GM12878 (cell line): ENCODE measurements at regions not wholly inside any gene's neighbourhood (a gene's known extent, or its start where the extent isn't known, plus 50 kb on each side); places are given as distances from the start of the nearest gene placed in this dataset.

ENCODE experiments used
- ATAC-seq: fragments of 200-7000 bp; cut with Tn5 transposase; 3 replicates; pipeline ENCODE4 v1.9.1; 2020; ENCODE audit warnings: mild to moderate bottlenecking, moderate library complexity
- BruUV-seq: library from RNA; stranded (reverse); fragments of 400-500 nt; replicated peaks from 2 replicates; lab custom pipeline; 2021; lab: Mats Ljungman, UMichigan
- CTCF ChIA-PET: fragments of 300-600 bp; sonication (Branson Sonifier 250); formaldehyde crosslinking; extraction: SDS; loops from one replicate; lab custom pipeline; 2021; ENCODE audit warnings: inconsistent platforms; lab: Yijun Ruan, JAX
- POLR2A ChIA-PET: fragments of 350-600 bp; formaldehyde crosslinking; extraction: SDS; loops from one replicate; lab custom pipeline; 2021; ENCODE audit warnings: inconsistent platforms; lab: Charles Lee
- RAD21 ChIA-PET: fragments of 300-600 bp; sonication (Branson Sonifier 250); formaldehyde crosslinking; loops from one replicate; lab custom pipeline; 2023; ENCODE audit warnings: antibody characterized with exemption; ENCODE audit not compliant: unreplicated experiment; lab: Charles Lee
- SMC1A ChIA-PET: fragments of 300-600 bp; sonication (Branson Sonifier 250); formaldehyde crosslinking; loops from one replicate; lab custom pipeline; 2023; ENCODE audit not compliant: unreplicated experiment, uncharacterized antibody; lab: Charles Lee
- DNase-seq: peaks from one replicate; pipeline ENCODE4 v3.0.0-alpha.2; 2011; ENCODE audit warnings: low read depth, low spot score
- FAIRE-seq: peaks from 3 replicates; lab custom pipeline; 2011; peaks lifted over from hg19 to GRCh38; lab: Jason Lieb, UNC
- H2AFZ ChIP-seq: 2 replicates; pipeline ENCODE4 v1.6.0; 2011; ENCODE audit warnings: low read depth, low read length, control low read depth; ENCODE audit not compliant: control insufficient read depth
- H3K27ac ChIP-seq: 2 replicates; pipeline ENCODE4 v1.5.1; 2011; ENCODE audit warnings: control low read depth; ENCODE audit not compliant: control insufficient read depth, insufficient read depth
- H3K27me3 ChIP-seq, 2 experiments: replicated peaks in 1 of 2; 2 replicates each; pipeline versions ENCODE4 v1.6.0 to v1.6.1; 2011; ENCODE audit warnings: low read length in 1 of 2; ENCODE audit not compliant: control insufficient read depth in 2 of 2, insufficient read depth in 2 of 2
- H3K36me3 ChIP-seq, 2 experiments: 2 replicates each; pipeline ENCODE4 v1.5.1; 2011; ENCODE audit warnings: low read length in 1 of 2; ENCODE audit not compliant: control insufficient read depth in 2 of 2, insufficient read depth in 2 of 2
- H3K4me1 ChIP-seq: 2 replicates; pipeline ENCODE4 v1.6.1; 2011; ENCODE audit warnings: mild to moderate bottlenecking, low read length, moderate library complexity, mixed read lengths; ENCODE audit not compliant: control insufficient read depth, insufficient read depth
- H3K4me2 ChIP-seq: 2 replicates; pipeline ENCODE4 v1.6.0; 2011; ENCODE audit warnings: control low read depth; ENCODE audit not compliant: control insufficient read depth, insufficient read depth
- H3K4me3 ChIP-seq: fragments of 200-600 bp; sonication (generic); 2 replicates; pipeline ENCODE4 v1.5.1; 2016
- H3K79me2 ChIP-seq: 2 replicates; pipeline ENCODE4 v1.6.0; 2011; ENCODE audit warnings: low read length; ENCODE audit not compliant: control insufficient read depth, insufficient read depth
- H3K9ac ChIP-seq: 2 replicates; pipeline ENCODE4 v1.8.0; 2011; ENCODE audit warnings: low read length, control low read depth, mixed read lengths; ENCODE audit not compliant: control insufficient read depth, insufficient read depth
- H3K9me3 ChIP-seq: replicated peaks from 3 replicates; pipeline ENCODE4 v1.5.1; 2011; ENCODE audit warnings: mild to moderate bottlenecking, low read length; ENCODE audit not compliant: control insufficient read depth, insufficient read depth
- H4K20me1 ChIP-seq: 2 replicates; pipeline ENCODE4 v1.6.0; 2011; ENCODE audit not compliant: control insufficient read depth, insufficient read depth
- BACH1 ChIP-seq: fragments of 450-650 bp; IDR thresholded peaks from 2 replicates; pipeline ENCODE4 v1.6.1; 2017; ENCODE audit warnings: mild to moderate bottlenecking, borderline replicate concordance
- HDGF ChIP-seq: fragments of 450-650 bp; IDR thresholded peaks from 2 replicates; pipeline ENCODE4 v1.6.1; 2016; ENCODE audit warnings: antibody characterized with exemption
- MTA2 ChIP-seq: fragments of 450-650 bp; IDR thresholded peaks from 2 replicates; pipeline ENCODE4 v1.6.1; 2016; ENCODE audit warnings: low read depth, mild to moderate bottlenecking, moderate library complexity
- WGBS: methylation state at CpG from one replicate; pipeline ENCODE4 v1.1.6; 2016; ENCODE audit warnings: low lambda C conversion rate; ENCODE audit not compliant: insufficient replicate concordance, insufficient coverage; ENCODE audit errors: missing lambda C conversion rate; 5-methylcytosine and 5-hydroxymethylcytosine counted together
- in situ Hi-C: fragments of 300-500 bp; cut with MboI; formaldehyde crosslinking; loops from 9 replicates; pipeline ENCODE4 v1.14.3; 2018; ENCODE audit warnings: mixed read lengths
- intact Hi-C: fragments of 100-400 bp; cut with micrococcal nuclease; formaldehyde crosslinking; loops from one replicate; pipeline ENCODE4 v1.14.2; 2022; ENCODE audit not compliant: unreplicated experiment
- TF ChIP-seq, protein P1 (sequence below): fragments of 450-650 bp; IDR thresholded peaks from 2 replicates; pipeline ENCODE4 v1.6.1; 2017; ENCODE audit warnings: mild to moderate bottlenecking, moderate library complexity
- TF ChIP-seq, protein P2 (sequence below): IDR thresholded peaks from 2 replicates; pipeline ENCODE4 v1.6.1; 2012; ENCODE audit warnings: mild to moderate bottlenecking, low read depth, low read length
- TF ChIP-seq, protein P3 (sequence below): fragments of 450-650 bp; IDR thresholded peaks from 2 replicates; pipeline ENCODE4 v1.6.1; 2016; ENCODE audit warnings: mild to moderate bottlenecking, moderate library complexity, borderline replicate concordance
- TF ChIP-seq, protein P4 (sequence below): IDR thresholded peaks from 2 replicates; pipeline ENCODE4 v1.6.1; 2012; ENCODE audit warnings: low read length, inconsistent platforms

DNA sequence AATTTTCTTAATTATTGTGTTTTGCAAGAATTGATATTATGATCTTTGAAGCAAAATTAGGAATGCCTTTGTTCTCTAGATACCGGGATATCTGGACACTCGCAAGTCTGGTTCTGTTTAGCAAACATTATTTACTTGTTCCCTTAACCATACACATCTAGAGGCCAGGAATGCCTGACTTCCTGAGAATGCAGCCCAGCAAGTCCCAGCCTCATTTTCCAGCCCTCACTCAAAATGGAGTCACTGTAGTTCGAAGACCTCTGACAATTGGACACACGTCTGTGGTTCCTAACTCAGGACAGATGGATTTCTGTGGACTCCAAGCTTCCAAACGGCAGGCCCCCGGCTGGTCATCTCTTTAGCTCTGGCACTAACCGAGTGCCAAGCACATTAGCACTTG, 355.4 kb upstream of the RBFOX1 start:
- H3K27me3 ChIP-seq: no peaks in the 10 kb centered on the region
- no peaks in the 10 kb centered on the region for H4K20me1 ChIP-seq
- FAIRE-seq (no peak), DNase-seq (no peak), ATAC-seq (no peak)
- WGBS: 34% methylated on average over 7 of the region's 7 CpGs
- no peak overlapping the region for H3K4me2 ChIP-seq
- no peaks in the 10 kb centered on the region for H3K36me3 ChIP-seq
- H3K27ac ChIP-seq: no peak overlapping the region
- TF ChIP-seq, protein P1, sequence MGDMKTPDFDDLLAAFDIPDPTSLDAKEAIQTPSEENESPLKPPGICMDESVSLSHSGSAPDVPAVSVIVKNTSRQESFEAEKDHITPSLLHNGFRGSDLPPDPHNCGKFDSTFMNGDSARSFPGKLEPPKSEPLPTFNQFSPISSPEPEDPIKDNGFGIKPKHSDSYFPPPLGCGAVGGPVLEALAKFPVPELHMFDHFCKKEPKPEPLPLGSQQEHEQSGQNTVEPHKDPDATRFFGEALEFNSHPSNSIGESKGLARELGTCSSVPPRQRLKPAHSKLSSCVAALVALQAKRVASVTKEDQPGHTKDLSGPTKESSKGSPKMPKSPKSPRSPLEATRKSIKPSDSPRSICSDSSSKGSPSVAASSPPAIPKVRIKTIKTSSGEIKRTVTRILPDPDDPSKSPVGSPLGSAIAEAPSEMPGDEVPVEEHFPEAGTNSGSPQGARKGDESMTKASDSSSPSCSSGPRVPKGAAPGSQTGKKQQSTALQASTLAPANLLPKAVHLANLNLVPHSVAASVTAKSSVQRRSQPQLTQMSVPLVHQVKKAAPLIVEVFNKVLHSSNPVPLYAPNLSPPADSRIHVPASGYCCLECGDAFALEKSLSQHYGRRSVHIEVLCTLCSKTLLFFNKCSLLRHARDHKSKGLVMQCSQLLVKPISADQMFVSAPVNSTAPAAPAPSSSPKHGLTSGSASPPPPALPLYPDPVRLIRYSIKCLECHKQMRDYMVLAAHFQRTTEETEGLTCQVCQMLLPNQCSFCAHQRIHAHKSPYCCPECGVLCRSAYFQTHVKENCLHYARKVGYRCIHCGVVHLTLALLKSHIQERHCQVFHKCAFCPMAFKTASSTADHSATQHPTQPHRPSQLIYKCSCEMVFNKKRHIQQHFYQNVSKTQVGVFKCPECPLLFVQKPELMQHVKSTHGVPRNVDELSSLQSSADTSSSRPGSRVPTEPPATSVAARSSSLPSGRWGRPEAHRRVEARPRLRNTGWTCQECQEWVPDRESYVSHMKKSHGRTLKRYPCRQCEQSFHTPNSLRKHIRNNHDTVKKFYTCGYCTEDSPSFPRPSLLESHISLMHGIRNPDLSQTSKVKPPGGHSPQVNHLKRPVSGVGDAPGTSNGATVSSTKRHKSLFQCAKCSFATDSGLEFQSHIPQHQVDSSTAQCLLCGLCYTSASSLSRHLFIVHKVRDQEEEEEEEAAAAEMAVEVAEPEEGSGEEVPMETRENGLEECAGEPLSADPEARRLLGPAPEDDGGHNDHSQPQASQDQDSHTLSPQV: no peak
- TF ChIP-seq MTA2 (no peak), HDGF (no peak), BACH1 (no peak)
- TF ChIP-seq, protein P2, sequence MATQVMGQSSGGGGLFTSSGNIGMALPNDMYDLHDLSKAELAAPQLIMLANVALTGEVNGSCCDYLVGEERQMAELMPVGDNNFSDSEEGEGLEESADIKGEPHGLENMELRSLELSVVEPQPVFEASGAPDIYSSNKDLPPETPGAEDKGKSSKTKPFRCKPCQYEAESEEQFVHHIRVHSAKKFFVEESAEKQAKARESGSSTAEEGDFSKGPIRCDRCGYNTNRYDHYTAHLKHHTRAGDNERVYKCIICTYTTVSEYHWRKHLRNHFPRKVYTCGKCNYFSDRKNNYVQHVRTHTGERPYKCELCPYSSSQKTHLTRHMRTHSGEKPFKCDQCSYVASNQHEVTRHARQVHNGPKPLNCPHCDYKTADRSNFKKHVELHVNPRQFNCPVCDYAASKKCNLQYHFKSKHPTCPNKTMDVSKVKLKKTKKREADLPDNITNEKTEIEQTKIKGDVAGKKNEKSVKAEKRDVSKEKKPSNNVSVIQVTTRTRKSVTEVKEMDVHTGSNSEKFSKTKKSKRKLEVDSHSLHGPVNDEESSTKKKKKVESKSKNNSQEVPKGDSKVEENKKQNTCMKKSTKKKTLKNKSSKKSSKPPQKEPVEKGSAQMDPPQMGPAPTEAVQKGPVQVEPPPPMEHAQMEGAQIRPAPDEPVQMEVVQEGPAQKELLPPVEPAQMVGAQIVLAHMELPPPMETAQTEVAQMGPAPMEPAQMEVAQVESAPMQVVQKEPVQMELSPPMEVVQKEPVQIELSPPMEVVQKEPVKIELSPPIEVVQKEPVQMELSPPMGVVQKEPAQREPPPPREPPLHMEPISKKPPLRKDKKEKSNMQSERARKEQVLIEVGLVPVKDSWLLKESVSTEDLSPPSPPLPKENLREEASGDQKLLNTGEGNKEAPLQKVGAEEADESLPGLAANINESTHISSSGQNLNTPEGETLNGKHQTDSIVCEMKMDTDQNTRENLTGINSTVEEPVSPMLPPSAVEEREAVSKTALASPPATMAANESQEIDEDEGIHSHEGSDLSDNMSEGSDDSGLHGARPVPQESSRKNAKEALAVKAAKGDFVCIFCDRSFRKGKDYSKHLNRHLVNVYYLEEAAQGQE: no peak
- TF ChIP-seq, protein P3, sequence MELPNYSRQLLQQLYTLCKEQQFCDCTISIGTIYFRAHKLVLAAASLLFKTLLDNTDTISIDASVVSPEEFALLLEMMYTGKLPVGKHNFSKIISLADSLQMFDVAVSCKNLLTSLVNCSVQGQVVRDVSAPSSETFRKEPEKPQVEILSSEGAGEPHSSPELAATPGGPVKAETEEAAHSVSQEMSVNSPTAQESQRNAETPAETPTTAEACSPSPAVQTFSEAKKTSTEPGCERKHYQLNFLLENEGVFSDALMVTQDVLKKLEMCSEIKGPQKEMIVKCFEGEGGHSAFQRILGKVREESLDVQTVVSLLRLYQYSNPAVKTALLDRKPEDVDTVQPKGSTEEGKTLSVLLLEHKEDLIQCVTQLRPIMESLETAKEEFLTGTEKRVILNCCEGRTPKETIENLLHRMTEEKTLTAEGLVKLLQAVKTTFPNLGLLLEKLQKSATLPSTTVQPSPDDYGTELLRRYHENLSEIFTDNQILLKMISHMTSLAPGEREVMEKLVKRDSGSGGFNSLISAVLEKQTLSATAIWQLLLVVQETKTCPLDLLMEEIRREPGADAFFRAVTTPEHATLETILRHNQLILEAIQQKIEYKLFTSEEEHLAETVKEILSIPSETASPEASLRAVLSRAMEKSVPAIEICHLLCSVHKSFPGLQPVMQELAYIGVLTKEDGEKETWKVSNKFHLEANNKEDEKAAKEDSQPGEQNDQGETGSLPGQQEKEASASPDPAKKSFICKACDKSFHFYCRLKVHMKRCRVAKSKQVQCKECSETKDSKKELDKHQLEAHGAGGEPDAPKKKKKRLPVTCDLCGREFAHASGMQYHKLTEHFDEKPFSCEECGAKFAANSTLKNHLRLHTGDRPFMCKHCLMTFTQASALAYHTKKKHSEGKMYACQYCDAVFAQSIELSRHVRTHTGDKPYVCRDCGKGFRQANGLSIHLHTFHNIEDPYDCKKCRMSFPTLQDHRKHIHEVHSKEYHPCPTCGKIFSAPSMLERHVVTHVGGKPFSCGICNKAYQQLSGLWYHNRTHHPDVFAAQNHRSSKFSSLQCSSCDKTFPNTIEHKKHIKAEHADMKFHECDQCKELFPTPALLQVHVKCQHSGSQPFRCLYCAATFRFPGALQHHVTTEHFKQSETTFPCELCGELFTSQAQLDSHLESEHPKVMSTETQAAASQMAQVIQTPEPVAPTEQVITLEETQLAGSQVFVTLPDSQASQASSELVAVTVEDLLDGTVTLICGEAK: no peak
- TF ChIP-seq, protein P4, sequence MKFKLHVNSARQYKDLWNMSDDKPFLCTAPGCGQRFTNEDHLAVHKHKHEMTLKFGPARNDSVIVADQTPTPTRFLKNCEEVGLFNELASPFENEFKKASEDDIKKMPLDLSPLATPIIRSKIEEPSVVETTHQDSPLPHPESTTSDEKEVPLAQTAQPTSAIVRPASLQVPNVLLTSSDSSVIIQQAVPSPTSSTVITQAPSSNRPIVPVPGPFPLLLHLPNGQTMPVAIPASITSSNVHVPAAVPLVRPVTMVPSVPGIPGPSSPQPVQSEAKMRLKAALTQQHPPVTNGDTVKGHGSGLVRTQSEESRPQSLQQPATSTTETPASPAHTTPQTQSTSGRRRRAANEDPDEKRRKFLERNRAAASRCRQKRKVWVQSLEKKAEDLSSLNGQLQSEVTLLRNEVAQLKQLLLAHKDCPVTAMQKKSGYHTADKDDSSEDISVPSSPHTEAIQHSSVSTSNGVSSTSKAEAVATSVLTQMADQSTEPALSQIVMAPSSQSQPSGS: no peak
- ChIA-PET POLR2A (no interaction called here), CTCF (no interaction called here), SMC1A (no interaction called here), RAD21 (no interaction called here)
- no peak overlapping the region for H3K9ac ChIP-seq
- H3K4me3 ChIP-seq: no peak overlapping the region
- in situ Hi-C loops: loop anchor here (25.0 kb wide), 1 partner anchor 90 kb away; no protein-coding TSS in a partner anchor
- H3K9me3 ChIP-seq: no peaks in the 10 kb centered on the region; the same call in 2 of the 3 replicates
- intact Hi-C loops: no loop called here
- no peaks in the 10 kb centered on the region for H3K79me2 ChIP-seq
- no peak overlapping the region for H2AFZ ChIP-seq
- BruUV-seq: no TSS peak
- H3K4me1 ChIP-seq: no peaks in the 10 kb centered on the region
